ENCODE measurements at regions not wholly inside any gene's neighbourhood (a gene's known extent, or its start where the extent isn't known, plus 50 kb on each side); places are given as distances from the start of the nearest gene placed in this dataset.

DNA sequence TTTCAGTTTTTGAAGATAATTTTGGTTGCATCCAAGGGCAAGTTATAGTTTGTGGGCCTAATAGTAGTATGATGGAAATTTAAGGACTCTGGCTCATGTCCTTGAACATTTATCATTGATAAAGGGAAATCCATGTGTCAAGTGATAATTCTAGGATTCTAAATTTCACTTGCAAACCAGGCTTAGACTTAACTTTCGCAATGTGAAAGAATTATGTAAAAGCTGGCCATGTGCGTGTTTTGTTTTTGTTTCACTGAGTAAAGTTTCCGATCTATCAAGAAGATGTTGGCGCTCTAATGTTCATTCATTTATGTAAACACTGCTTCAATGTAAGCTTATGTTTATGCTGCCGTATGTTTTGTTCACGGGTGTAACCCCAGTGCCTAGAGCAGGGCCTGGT lies 302.0 kb downstream of the SOX4 start:
- no TSS peak for BruUV-seq (replicated peaks)
- Mint-ChIP-seq H3K4me3 (ENCODE audit: low read depth, unreplicated experiment) (no peak overlapping the region), H3K9me3 (ENCODE audit: low read depth, unreplicated experiment) (peaks cover 1% of the 10 kb centered on the region), H3K4me1 (ENCODE audit: low read depth, unreplicated experiment) (peaks cover 37% of the 10 kb centered on the region), H3K36me3 (ENCODE audit: insufficient read depth, unreplicated experiment) (peaks cover 4% of the 10 kb centered on the region), H3K27ac (ENCODE audit: unreplicated experiment) (no peak overlapping the region), H3K27me3 (ENCODE audit: unreplicated experiment) (no peaks in the 10 kb centered on the region)
- no peak for DNase-seq
- TF ChIP-seq, protein P1, sequence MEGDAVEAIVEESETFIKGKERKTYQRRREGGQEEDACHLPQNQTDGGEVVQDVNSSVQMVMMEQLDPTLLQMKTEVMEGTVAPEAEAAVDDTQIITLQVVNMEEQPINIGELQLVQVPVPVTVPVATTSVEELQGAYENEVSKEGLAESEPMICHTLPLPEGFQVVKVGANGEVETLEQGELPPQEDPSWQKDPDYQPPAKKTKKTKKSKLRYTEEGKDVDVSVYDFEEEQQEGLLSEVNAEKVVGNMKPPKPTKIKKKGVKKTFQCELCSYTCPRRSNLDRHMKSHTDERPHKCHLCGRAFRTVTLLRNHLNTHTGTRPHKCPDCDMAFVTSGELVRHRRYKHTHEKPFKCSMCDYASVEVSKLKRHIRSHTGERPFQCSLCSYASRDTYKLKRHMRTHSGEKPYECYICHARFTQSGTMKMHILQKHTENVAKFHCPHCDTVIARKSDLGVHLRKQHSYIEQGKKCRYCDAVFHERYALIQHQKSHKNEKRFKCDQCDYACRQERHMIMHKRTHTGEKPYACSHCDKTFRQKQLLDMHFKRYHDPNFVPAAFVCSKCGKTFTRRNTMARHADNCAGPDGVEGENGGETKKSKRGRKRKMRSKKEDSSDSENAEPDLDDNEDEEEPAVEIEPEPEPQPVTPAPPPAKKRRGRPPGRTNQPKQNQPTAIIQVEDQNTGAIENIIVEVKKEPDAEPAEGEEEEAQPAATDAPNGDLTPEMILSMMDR (IDR thresholded peaks at IDR 0.05; ENCODE audit: unreplicated experiment): no peak
- intact Hi-C loops (cut with micrococcal nuclease; ENCODE audit: unreplicated experiment): no loop called here
- CTCF ChIA-PET: no interaction called here

DNA sequence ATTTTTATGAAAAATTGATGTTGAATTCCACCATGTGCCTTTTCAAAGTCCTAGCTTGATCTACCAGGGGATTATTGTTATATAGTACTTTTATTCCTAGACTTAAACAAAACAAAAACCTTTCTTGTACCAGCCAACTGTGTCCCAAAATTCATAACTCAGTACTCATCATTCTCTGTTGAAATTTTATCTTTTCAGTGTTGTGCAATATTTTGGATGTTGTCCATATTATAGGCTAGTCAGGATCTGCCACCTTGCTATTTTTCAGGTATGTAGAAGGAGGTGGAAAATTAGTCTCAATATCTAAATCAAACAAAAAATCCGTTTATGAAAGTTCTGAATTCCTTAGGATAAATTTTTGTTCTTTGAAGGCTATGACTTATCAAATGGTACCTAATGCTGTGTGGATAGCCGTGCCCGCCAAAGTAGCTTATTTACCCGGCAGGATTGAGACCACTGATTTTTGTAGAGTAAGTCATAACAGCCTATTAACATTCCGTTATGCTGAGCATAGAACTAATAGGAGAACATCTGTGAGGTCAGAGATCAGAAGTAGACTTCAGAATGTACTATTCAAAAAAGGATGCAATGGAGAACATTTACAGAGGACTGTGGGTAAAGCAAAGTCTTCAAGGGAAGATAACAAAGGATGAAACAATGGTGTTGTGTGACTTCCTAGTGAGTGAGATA lies 304.7 kb downstream of the SOX4 start:
- TF ChIP-seq, protein P1 (IDR thresholded peaks at IDR 0.05; ENCODE audit: unreplicated experiment): no peak
- no peak for DNase-seq
- Mint-ChIP-seq H3K27me3 (ENCODE audit: unreplicated experiment) (no peaks in the 10 kb centered on the region), H3K4me1 (ENCODE audit: low read depth, unreplicated experiment) (peaks cover 40% of the 10 kb centered on the region), H3K4me3 (ENCODE audit: low read depth, unreplicated experiment) (no peak overlapping the region), H3K27ac (ENCODE audit: unreplicated experiment) (no peak overlapping the region), H3K36me3 (ENCODE audit: insufficient read depth, unreplicated experiment) (peaks cover 4% of the 10 kb centered on the region), H3K9me3 (ENCODE audit: low read depth, unreplicated experiment) (peaks cover 3% of the 10 kb centered on the region)
- CTCF ChIA-PET: interaction anchor here (0.6 to 0.7 kb wide), 2 partner anchors 733 to 847 kb away, joined by 5 read pairs; no protein-coding TSS in a partner anchor
- intact Hi-C loops (cut with micrococcal nuclease; ENCODE audit: unreplicated experiment): no loop called here
- BruUV-seq (replicated peaks): no TSS peak

DNA sequence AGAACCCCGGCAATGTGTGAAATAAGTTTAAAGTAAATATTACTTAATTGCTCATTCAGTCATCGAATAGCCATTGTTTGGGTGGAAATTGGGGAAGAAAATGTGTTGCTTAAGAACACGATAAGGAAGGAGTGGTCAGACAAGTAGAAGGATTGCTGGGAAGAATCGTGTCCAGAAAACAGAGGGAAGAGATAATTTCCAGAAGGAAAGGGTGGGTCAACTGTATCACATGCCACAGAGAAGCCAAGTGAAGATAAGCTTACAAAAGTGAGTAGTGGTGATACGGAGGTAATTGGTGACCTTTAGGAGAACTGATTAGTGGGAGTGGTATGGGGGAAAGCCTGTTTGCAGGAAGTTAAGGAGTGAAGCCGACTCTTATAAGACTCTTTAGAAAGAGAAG lies 306.2 kb downstream of the SOX4 start:
- Mint-ChIP-seq H3K4me3 (ENCODE audit: low read depth, unreplicated experiment) (no peak overlapping the region), H3K9me3 (ENCODE audit: low read depth, unreplicated experiment) (peaks cover 5% of the 10 kb centered on the region), H3K36me3 (ENCODE audit: insufficient read depth, unreplicated experiment) (peaks cover 4% of the 10 kb centered on the region), H3K4me1 (ENCODE audit: low read depth, unreplicated experiment) (peaks cover 25% of the 10 kb centered on the region), H3K27me3 (ENCODE audit: unreplicated experiment) (no peaks in the 10 kb centered on the region), H3K27ac (ENCODE audit: unreplicated experiment) (peak overlapping the region; percentile 20)
- CTCF ChIA-PET: no interaction called here
- no TSS peak for BruUV-seq (replicated peaks)
- intact Hi-C loops (cut with micrococcal nuclease; ENCODE audit: unreplicated experiment): no loop called here
- no peak for DNase-seq
- TF ChIP-seq, protein P1 (IDR thresholded peaks at IDR 0.05; ENCODE audit: unreplicated experiment): no peak

DNA sequence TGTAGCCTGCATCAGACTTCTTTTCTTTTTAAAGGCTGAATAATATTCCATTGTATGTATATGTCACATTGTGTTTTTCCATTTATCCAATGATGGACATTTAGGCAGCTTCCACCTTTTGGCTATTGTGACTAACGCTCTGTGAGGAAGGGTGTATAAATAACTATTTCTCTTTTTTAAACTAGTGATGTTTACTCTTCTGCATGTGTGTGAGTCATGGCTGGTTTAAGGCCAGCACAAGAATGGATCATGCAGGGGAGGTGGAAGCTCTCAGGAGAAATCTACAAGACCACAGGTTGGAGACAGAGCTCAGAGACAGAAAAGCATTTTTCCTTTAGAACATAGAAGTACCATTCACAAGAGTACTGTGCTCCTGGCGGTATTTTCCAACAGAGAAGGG lies 307.2 kb downstream of the SOX4 start:
- intact Hi-C loops (cut with micrococcal nuclease; ENCODE audit: unreplicated experiment): no loop called here
- CTCF ChIA-PET: interaction anchor here (0.5 to 1.5 kb wide), 7 partner anchors 15 to 793 kb away, joined by 3 to 7 read pairs (median 3); partner anchors contain the start of gene SOX4
- DNase-seq: peak; percentile 34

More for the DNA sequence above, 307.2 kb downstream of the SOX4 start:
- Mint-ChIP-seq H3K27me3 (ENCODE audit: unreplicated experiment) (no peaks in the 10 kb centered on the region), H3K4me3 (ENCODE audit: low read depth, unreplicated experiment) (no peak overlapping the region), H3K4me1 (ENCODE audit: low read depth, unreplicated experiment) (peaks cover 25% of the 10 kb centered on the region), H3K36me3 (ENCODE audit: insufficient read depth, unreplicated experiment) (peaks cover 4% of the 10 kb centered on the region), H3K27ac (ENCODE audit: unreplicated experiment) (no peak overlapping the region), H3K9me3 (ENCODE audit: low read depth, unreplicated experiment) (peaks cover 5% of the 10 kb centered on the region)
- TF ChIP-seq, protein P1 (IDR thresholded peaks at IDR 0.05; ENCODE audit: unreplicated experiment): no peak
- no TSS peak for BruUV-seq (replicated peaks)

All from Calu3 (cell line).